CD14-positive monocyte (primary cell): ENCODE measurements at regions not wholly inside any gene's neighbourhood (a gene's known extent, or its start where the extent isn't known, plus 50 kb on each side); places are given as distances from the start of the nearest gene placed in this dataset.

Experiments
- DNase-seq, 3 donors: peaks; one replicate each; pipeline ENCODE4 v3.0.0-alpha.2; 2011 to 2022
- H2AFZ ChIP-seq: 2 replicates; pipeline ENCODE4 v1.6.0; 2012; ENCODE audit warnings: mild to moderate bottlenecking, low read depth, low read length, inconsistent platforms; ENCODE audit not compliant: insufficient read depth, poor library complexity, severe bottlenecking
- H3K27ac ChIP-seq, 2 donors: 1 replicate in 1 of 2; 2 replicates in 1 of 2; pipeline ENCODE4 v1.5.1; 2012 to 2013; ENCODE audit warnings: low read length in 2 of 2, control low read depth in 1 of 2, inconsistent platforms in 1 of 2, low read depth in 1 of 2, mild to moderate bottlenecking in 1 of 2
- H3K27me3 ChIP-seq, 2 donors: one replicate each; pipeline versions ENCODE4 v1.6.0 to v1.6.1; 2011 to 2013; ENCODE audit warnings: low read length in 2 of 2; ENCODE audit not compliant: control insufficient read depth in 2 of 2, insufficient read depth in 2 of 2
- H3K36me3 ChIP-seq, 2 donors: replicated peaks in 1 of 2; 1 replicate in 1 of 2; 2 replicates in 1 of 2; pipeline versions ENCODE4 v1.5.1 to v1.6.1; 2012 to 2013; ENCODE audit warnings: low read length in 2 of 2, control low read depth in 1 of 2, inconsistent platforms in 1 of 2, mild to moderate bottlenecking in 1 of 2; ENCODE audit not compliant: insufficient read depth in 2 of 2, control insufficient read depth in 1 of 2
- H3K4me1 ChIP-seq, 2 donors: 1 replicate in 1 of 2; 2 replicates in 1 of 2; pipeline versions ENCODE4 v1.5.1 to v1.6.1; 2012 to 2013; ENCODE audit warnings: low read length in 2 of 2, control low read depth in 1 of 2, inconsistent platforms in 1 of 2, mild to moderate bottlenecking in 1 of 2, moderate library complexity in 1 of 2; ENCODE audit not compliant: insufficient read depth in 2 of 2, control insufficient read depth in 1 of 2
- H3K4me2 ChIP-seq: replicated peaks from 2 replicates; pipeline ENCODE3; 2012; ENCODE audit warnings: low read length, moderate library complexity, mild to moderate bottlenecking; ENCODE audit not compliant: poor library complexity, severe bottlenecking; ENCODE audit errors: extremely low read depth
- H3K4me3 ChIP-seq, 3 experiments: fragments of 200-600 bp in 1 of 3; sonication (generic) in 1 of 3; replicated peaks in 1 of 3; 1 replicate in 2 of 3; 2 replicates in 1 of 3; pipeline ENCODE4 v1.5.1; 2011 to 2013; ENCODE audit warnings: low read length in 3 of 3, mild to moderate bottlenecking in 3 of 3, control low read depth in 2 of 3, low read depth in 2 of 3, inconsistent platforms in 1 of 3, moderate library complexity in 1 of 3
- H3K79me2 ChIP-seq: 2 replicates; pipeline ENCODE4 v1.6.0; 2012; ENCODE audit warnings: mild to moderate bottlenecking, control low read depth, inconsistent platforms, low read length, moderate library complexity; ENCODE audit not compliant: insufficient read depth
- H3K9ac ChIP-seq: 2 replicates; pipeline ENCODE4 v1.6.0; 2017; ENCODE audit warnings: low read length, mild to moderate bottlenecking; ENCODE audit not compliant: insufficient read depth, poor library complexity, severe bottlenecking
- H3K9me3 ChIP-seq, 2 donors: replicated peaks in 1 of 2; 1 replicate in 1 of 2; 2 replicates in 1 of 2; pipeline versions ENCODE4 v1.5.1 to v1.6.1; 2012 to 2013; ENCODE audit warnings: low read length in 2 of 2, control low read depth in 1 of 2; ENCODE audit not compliant: control insufficient read depth in 1 of 2, insufficient read depth in 1 of 2
- H4K20me1 ChIP-seq: 2 replicates; pipeline ENCODE4 v1.6.0; 2012; ENCODE audit warnings: mild to moderate bottlenecking, low read length, control low read depth, moderate library complexity; ENCODE audit not compliant: insufficient read depth
- H3K27ac Mint-ChIP-seq, 7 donors: one replicate each; pipeline ENCODE4 v1.8.0; 2020; ENCODE audit warnings: mild to moderate bottlenecking in 7 of 7, mixed read lengths in 7 of 7, moderate library complexity in 6 of 7, inconsistent platforms in 2 of 7
- H3K27me3 Mint-ChIP-seq, 3 donors: one replicate each; pipeline ENCODE4 v1.8.0; 2021 to 2022; ENCODE audit warnings: low read depth in 3 of 3, mild to moderate bottlenecking in 3 of 3, mixed read lengths in 3 of 3, moderate library complexity in 3 of 3, inconsistent platforms in 1 of 3
- H3K36me3 Mint-ChIP-seq, 2 donors: one replicate each; pipeline ENCODE4 v1.8.0; 2020; ENCODE audit warnings: mixed read lengths in 2 of 2, inconsistent platforms in 1 of 2, mild to moderate bottlenecking in 1 of 2
- H3K4me1 Mint-ChIP-seq: one replicate; pipeline ENCODE4 v1.8.0; 2020; ENCODE audit warnings: mild to moderate bottlenecking, mixed read lengths
- H3K4me3 Mint-ChIP-seq, 2 donors: one replicate each; pipeline ENCODE4 v1.8.0; 2020; ENCODE audit warnings: mild to moderate bottlenecking in 2 of 2, mixed read lengths in 2 of 2, moderate library complexity in 1 of 2
- H3K9me3 Mint-ChIP-seq, 7 donors: one replicate each; pipeline ENCODE4 v1.8.0; 2020 to 2022; ENCODE audit warnings: mixed read lengths in 7 of 7, mild to moderate bottlenecking in 6 of 7, moderate library complexity in 6 of 7, inconsistent platforms in 2 of 7
- WGBS: methylation state at CpG from one replicate; pipeline ENCODE4 v1.1.5; 2013; ENCODE audit warnings: missing lambda C conversion rate; ENCODE audit not compliant: insufficient coverage; 5-methylcytosine and 5-hydroxymethylcytosine counted together
- intact Hi-C, 2 donors: fragments of 100-400 bp; cut with micrococcal nuclease; formaldehyde crosslinking; loops; one replicate each; pipeline versions ENCODE4 v1.15.0 to v1.15.1; 2023
- TF ChIP-seq, protein P1 (sequence below): fragments of 200-600 bp; IDR thresholded peaks from one replicate; pipeline ENCODE4 v1.8.0; 2022; ENCODE audit warnings: antibody characterized with exemption, mild to moderate bottlenecking

DNA sequence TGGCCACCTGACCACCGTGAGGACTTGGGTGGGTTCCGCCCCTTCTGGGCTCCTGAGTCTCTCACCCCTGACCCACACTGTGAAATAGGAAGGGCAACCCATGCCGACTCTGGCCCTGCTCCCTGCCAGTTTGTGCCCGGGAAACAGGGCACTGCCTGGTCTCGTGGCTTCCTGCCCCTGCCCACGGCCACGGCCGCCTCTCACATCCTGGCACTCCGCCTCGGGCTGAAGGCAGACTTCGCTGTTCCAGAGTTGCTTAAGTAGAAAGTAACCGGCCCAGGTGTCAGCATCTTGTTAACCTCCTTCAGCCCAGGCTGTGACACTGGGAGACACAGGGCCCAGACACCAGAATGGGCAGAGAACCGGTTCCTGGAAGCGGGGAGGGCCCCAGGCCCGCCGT is 68.7 kb upstream of the RNU6ATAC start:
- DNase-seq = no peak
- Histone ChIP-seq H3K4me1 (no peaks in the 10 kb centered on the region), H3K79me2 (no peaks in the 10 kb centered on the region), H3K9me3 (no peaks in the 10 kb centered on the region), H3K27me3 (no peaks in the 10 kb centered on the region), H3K27ac (no peak overlapping the region), H4K20me1 (no peaks in the 10 kb centered on the region), H3K9ac (no peak overlapping the region), H3K36me3 (no peaks in the 10 kb centered on the region), H3K4me2 (no peak overlapping the region), H2AFZ (no peak overlapping the region), H3K4me3 (no peak overlapping the region)
- intact Hi-C loops = no loop called here
- 31% methylated on average over 16 of the region's 16 CpGs for WGBS
- H3K4me1 Mint-ChIP-seq = no peaks in the 10 kb centered on the region
- H3K4me3 Mint-ChIP-seq = no peak overlapping the region
- TF ChIP-seq, protein P1, sequence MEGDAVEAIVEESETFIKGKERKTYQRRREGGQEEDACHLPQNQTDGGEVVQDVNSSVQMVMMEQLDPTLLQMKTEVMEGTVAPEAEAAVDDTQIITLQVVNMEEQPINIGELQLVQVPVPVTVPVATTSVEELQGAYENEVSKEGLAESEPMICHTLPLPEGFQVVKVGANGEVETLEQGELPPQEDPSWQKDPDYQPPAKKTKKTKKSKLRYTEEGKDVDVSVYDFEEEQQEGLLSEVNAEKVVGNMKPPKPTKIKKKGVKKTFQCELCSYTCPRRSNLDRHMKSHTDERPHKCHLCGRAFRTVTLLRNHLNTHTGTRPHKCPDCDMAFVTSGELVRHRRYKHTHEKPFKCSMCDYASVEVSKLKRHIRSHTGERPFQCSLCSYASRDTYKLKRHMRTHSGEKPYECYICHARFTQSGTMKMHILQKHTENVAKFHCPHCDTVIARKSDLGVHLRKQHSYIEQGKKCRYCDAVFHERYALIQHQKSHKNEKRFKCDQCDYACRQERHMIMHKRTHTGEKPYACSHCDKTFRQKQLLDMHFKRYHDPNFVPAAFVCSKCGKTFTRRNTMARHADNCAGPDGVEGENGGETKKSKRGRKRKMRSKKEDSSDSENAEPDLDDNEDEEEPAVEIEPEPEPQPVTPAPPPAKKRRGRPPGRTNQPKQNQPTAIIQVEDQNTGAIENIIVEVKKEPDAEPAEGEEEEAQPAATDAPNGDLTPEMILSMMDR = no peak
- no peak overlapping the region for H3K27ac Mint-ChIP-seq
- no peaks in the 10 kb centered on the region for H3K36me3 Mint-ChIP-seq
- peaks cover 4 to 13% (median 10%) of the 10 kb centered on the region in 3 donors for H3K27me3 Mint-ChIP-seq
- peaks cover 0 to 3% (median 0%) of the 10 kb centered on the region in 7 donors for H3K9me3 Mint-ChIP-seq

DNA sequence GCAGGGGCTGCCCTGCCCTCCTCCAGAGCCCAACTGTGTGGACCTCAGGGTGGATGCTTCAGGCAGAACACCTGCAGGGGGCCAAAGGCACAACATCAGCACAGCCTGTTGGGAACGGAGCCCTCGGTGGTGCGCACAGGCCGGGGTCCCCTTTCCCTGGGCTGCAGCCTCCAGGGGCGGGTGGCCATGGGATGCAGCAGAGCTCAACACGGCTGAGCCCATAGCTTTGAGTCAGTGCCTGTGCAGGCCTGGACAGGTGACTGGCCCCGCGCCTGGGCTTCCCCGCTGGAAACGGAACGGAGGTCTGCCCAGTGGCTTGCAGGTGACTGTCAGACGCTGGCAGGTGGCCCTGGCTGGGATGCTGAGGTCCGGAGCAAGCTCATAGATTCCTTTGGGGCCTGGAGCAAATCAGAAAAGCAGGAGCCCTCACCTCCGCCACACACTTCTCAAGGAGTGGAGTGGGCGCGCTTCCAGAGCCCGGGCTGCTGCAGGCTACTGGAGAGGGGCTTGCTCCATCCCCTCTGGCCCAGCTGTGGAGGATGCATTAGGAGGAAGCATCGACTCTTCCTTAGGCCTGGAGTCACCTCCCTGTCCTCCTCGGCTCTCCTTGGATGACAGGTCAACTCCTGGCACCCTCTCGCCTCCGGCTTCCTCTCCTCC is 69.8 kb upstream of the RNU6ATAC start:
- Histone ChIP-seq H3K4me1 (no peaks in the 10 kb centered on the region), H3K79me2 (no peaks in the 10 kb centered on the region), H4K20me1 (no peaks in the 10 kb centered on the region), H3K4me3 (no peak overlapping the region), H2AFZ (no peak overlapping the region), H3K27me3 (no peaks in the 10 kb centered on the region), H3K9ac (no peak overlapping the region), H3K9me3 (no peaks in the 10 kb centered on the region), H3K36me3 (no peaks in the 10 kb centered on the region), H3K27ac (no peak overlapping the region), H3K4me2 (no peak overlapping the region)
- H3K27ac Mint-ChIP-seq = peak overlapping the region in 1 of 7 donors; percentile 36
- H3K36me3 Mint-ChIP-seq = no peaks in the 10 kb centered on the region
- WGBS = 92% methylated on average over 17 of the region's 21 CpGs
- H3K27me3 Mint-ChIP-seq = peaks cover 2 to 16% (median 10%) of the 10 kb centered on the region in 3 donors
- TF ChIP-seq, protein P1 = no peak
- DNase-seq = no peak
- H3K4me3 Mint-ChIP-seq = no peak overlapping the region
- H3K4me1 Mint-ChIP-seq = no peaks in the 10 kb centered on the region
- intact Hi-C loops = no loop called here
- peaks cover 0 to 3% (median 0%) of the 10 kb centered on the region in 7 donors for H3K9me3 Mint-ChIP-seq
